ENCODE measurements at regions not wholly inside any gene's neighbourhood (a gene's known extent, or its start where the extent isn't known, plus 50 kb on each side); places are given as distances from the start of the nearest gene placed in this dataset.

GRCh38 chr5:42965934-42966333, 74.2 kb downstream of the ANXA2R start:
- TF ChIP-seq CTCF (IDR thresholded peaks at IDR 0.05) = no peak

- no peak for TF ChIP-seq CTCF (IDR thresholded peaks at IDR 0.05)
These were observed 76.7 kb downstream of the ANXA2R start for GRCh38 chr5:42963412-42963811.

- no peak for TF ChIP-seq CTCF (IDR thresholded peaks at IDR 0.05)
These were observed 78.0 kb downstream of the ANXA2R start for GRCh38 chr5:42962124-42962523.

- no peak for TF ChIP-seq CTCF (IDR thresholded peaks at IDR 0.05)
These were observed 79.6 kb downstream of the ANXA2R start for GRCh38 chr5:42960506-42960905.

GRCh38 chr5:42956551-42956950, 83.6 kb downstream of the ANXA2R start:
- no peak for TF ChIP-seq CTCF (IDR thresholded peaks at IDR 0.05)

GRCh38 chr5:42953041-42953440, 87.1 kb downstream of the ANXA2R start:
- TF ChIP-seq CTCF (IDR thresholded peaks at IDR 0.05) = no peak

GRCh38 chr5:42952578-42952974, 87.5 kb downstream of the ANXA2R start:
- no peak for TF ChIP-seq CTCF (IDR thresholded peaks at IDR 0.05)

- no peak for TF ChIP-seq CTCF (IDR thresholded peaks at IDR 0.05)
These were observed 88.8 kb downstream of the ANXA2R start for GRCh38 chr5:42951293-42951840.

Data from LNCAP (cell line).